ENCODE measurements at regions not wholly inside any gene's neighbourhood (a gene's known extent, or its start where the extent isn't known, plus 50 kb on each side); places are given as distances from the start of the nearest gene placed in this dataset.
"Not testable (repeated sequence)": the region's sequence is repeated elsewhere in the genome, so short reads cannot be mapped to it uniquely, and the experiment has no call there.

DNA sequence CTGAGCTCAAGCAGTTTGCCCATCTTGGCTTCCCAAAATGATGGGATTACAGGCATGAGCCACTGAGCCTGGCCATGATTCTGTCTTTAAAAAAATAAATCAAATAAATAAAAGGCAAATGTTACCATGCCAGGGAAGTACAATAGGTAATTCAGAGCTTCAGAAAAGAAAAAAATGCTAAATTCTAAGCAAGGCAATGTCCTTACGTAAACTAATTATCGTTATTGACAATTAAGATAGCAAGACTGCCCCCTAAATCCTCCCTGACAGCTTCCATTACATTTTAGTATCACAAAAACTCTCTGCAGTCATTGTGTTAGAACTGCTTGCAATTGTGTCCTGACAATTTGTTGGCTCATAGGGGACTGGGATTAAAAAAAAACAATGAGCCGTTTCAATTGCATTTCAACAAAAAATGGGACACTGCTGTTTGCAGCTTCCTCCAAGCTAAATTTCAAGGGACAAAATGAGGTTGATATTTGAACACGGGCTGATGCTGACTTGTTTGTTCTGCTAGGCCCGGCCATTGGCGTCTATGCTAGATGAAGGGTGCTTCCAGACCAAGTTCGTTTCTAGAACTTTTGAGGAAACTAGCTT, 88.9 kb downstream of the MOGAT1 start:
- H3K4me1 ChIP-seq = no peaks in the 10 kb centered on the region
- H3K9me3 ChIP-seq = no peaks in the 10 kb centered on the region
- no peak for ATAC-seq
- FAIRE-seq = no peak
- H3K36me3 ChIP-seq = no peaks in the 10 kb centered on the region
- H3K27ac ChIP-seq = no peak overlapping the region
- no peak overlapping the region for H3K4me3 ChIP-seq
- DNase-seq = no peak
- 90 to 92% methylated on average over 7 of the region's 7 CpGs for WGBS, 2 donors
- intact Hi-C loops (cut with DNase I) = no loop called here
- H3K27me3 ChIP-seq = no peaks in the 10 kb centered on the region
- TF ChIP-seq, protein P1, sequence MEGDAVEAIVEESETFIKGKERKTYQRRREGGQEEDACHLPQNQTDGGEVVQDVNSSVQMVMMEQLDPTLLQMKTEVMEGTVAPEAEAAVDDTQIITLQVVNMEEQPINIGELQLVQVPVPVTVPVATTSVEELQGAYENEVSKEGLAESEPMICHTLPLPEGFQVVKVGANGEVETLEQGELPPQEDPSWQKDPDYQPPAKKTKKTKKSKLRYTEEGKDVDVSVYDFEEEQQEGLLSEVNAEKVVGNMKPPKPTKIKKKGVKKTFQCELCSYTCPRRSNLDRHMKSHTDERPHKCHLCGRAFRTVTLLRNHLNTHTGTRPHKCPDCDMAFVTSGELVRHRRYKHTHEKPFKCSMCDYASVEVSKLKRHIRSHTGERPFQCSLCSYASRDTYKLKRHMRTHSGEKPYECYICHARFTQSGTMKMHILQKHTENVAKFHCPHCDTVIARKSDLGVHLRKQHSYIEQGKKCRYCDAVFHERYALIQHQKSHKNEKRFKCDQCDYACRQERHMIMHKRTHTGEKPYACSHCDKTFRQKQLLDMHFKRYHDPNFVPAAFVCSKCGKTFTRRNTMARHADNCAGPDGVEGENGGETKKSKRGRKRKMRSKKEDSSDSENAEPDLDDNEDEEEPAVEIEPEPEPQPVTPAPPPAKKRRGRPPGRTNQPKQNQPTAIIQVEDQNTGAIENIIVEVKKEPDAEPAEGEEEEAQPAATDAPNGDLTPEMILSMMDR (IDR thresholded peaks at IDR 0.05) = no peak

DNA sequence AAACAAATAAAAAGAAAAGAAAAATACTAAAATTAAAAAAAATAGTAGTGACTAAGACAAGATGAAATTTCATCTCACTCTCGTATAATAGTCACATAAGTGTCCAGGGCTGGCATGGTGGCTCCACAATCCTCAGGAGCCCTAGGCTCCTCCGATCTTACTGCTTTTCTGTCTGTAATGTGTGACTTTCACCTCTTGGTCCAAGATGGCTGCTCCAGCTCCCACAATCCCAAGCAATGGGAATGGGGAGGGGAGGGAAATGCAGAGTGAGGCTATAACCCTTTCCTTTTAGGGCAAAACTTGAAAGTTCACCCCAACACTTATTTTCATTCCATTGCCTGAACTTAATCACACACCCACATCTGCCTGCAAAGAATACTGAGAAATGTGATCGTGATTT, 90.4 kb downstream of the MOGAT1 start:
- WGBS, 2 donors = 93 to 99% methylated on average over 3 of the region's 3 CpGs
- intact Hi-C loops (cut with DNase I) = no loop called here
- DNase-seq (no peak), FAIRE-seq (no peak), ATAC-seq (no peak)
- H3K27me3 ChIP-seq = no peaks in the 10 kb centered on the region
- H3K36me3 ChIP-seq = no peaks in the 10 kb centered on the region
- TF ChIP-seq, protein P1 (IDR thresholded peaks at IDR 0.05) = no peak
- H3K27ac ChIP-seq = no peak overlapping the region
- H3K4me3 ChIP-seq = no peak overlapping the region
- no peaks in the 10 kb centered on the region for H3K9me3 ChIP-seq
- no peaks in the 10 kb centered on the region for H3K4me1 ChIP-seq

DNA sequence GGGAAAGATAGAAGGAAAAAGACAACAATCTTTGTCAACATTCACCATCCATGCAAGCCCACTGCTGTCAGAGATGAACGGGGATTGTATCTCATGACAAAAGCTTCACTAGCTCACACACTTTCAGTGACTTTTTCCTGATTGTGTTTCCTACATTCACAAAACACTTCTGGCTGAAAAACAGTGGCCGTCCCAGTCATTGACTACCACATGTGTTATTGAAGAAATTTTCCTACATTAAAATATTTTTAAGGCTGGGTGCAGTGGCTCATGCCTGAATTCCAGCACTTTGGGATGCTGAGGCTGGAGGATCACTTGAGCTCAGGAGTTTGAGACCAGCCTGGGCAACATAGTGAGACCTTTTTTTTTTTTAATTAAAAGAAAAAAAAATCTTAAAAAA, 90.9 kb downstream of the MOGAT1 start:
- intact Hi-C loops (cut with DNase I) = no loop called here
- H3K27ac ChIP-seq = no peak overlapping the region
- no peak overlapping the region for H3K4me3 ChIP-seq
- 48 to 57% methylated on average over 2 of the region's 2 CpGs for WGBS, 2 donors
- no peaks in the 10 kb centered on the region for H3K9me3 ChIP-seq
- no peaks in the 10 kb centered on the region for H3K36me3 ChIP-seq
- H3K4me1 ChIP-seq = no peaks in the 10 kb centered on the region
- no peak for FAIRE-seq
- ATAC-seq = no peak
- TF ChIP-seq, protein P1 (IDR thresholded peaks at IDR 0.05) = no peak
- H3K27me3 ChIP-seq = no peaks in the 10 kb centered on the region
- DNase-seq = no peak

DNA sequence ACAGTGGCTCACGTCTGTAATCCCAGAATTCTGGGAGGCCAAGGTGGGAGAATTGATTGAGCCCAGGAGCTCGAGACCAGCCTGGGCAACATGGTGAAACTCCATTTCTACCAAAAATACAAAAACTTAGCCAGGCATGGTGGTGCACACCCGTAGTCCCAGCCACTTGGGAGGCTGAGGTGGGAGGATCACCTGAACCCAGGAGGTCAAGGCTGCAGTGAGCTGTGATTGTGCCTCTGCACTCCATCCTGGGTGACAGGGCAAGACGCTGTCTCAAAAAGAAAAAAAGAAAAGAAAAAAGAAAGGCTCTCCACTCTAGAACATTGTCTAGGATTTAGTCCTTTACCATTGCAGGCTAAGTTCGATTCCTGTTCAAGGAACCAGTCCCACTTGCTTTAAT, 94.4 kb downstream of the MOGAT1 start:
- DNase-seq; intact Hi-C loops (cut with DNase I); ATAC-seq; H3K36me3 ChIP-seq; H3K27ac ChIP-seq; H3K27me3 ChIP-seq; H3K9me3 ChIP-seq; FAIRE-seq; H3K4me3 ChIP-seq; H3K4me1 ChIP-seq: not testable (repeated sequence)
- WGBS, 2 donors = 92 to 95% methylated on average over 5 of the region's 5 CpGs

DNA sequence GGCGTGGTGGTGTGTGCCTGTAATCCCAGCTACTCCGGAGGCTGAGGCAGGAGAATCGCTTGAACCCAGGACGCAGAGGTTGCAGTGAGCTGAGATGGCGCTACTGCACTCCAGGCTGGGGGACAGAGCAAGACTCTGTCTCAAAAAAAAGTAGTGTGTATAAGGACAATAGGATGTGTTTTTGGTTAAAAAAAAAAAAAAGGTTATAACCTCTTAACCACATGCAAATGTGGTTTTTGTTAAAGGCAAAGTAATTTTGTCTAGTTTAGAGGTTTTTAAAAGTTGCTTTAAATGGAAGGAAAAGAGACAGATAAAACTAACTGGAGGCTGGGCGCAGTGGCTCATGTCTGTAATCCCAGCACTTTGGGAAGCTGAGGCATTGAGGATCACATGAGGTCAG, 92.8 kb upstream of the ACSL3 start:
- FAIRE-seq; H3K4me1 ChIP-seq; ATAC-seq; H3K9me3 ChIP-seq; DNase-seq; H3K4me3 ChIP-seq; H3K36me3 ChIP-seq; H3K27ac ChIP-seq; intact Hi-C loops (cut with DNase I); H3K27me3 ChIP-seq: not testable (repeated sequence)
- 85 to 93% methylated on average over 6 of the region's 6 CpGs for WGBS, 2 donors

DNA sequence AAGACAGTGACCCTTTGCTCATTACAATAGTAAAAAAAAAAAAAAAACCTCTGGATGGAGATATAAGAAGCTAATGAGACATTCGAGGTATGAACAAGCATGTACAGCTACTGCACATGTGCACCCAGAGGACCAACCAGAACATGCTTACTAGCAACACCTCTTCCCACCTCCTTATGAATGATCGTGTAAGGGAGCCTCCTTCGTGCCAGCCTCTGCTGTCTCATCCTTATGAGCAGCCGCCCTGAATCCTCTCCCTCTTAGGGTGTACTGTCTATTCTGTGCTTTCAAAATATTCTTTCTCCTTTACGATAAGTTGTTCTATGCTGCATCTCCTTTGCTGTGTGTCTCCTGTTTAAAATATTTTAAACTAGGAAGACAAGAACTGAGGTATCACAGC, 91.4 kb upstream of the ACSL3 start:
- H3K9me3 ChIP-seq = no peaks in the 10 kb centered on the region
- TF ChIP-seq, protein P1 (IDR thresholded peaks at IDR 0.05) = no peak
- intact Hi-C loops (cut with DNase I) = no loop called here

More for the DNA sequence above, 91.4 kb upstream of the ACSL3 start:
- no peak for DNase-seq
- ATAC-seq = no peak
- Histone ChIP-seq H3K36me3 (no peaks in the 10 kb centered on the region), H3K27ac (no peak overlapping the region), H3K4me1 (no peaks in the 10 kb centered on the region), H3K27me3 (no peaks in the 10 kb centered on the region), H3K4me3 (no peak overlapping the region)
- no peak for FAIRE-seq
- 80 to 83% methylated on average over 5 of the region's 5 CpGs for WGBS, 2 donors

Measured in pancreas (tissue), 10 donors.